WTC11 (cell line): ENCODE measurements at regions not wholly inside any gene's neighbourhood (a gene's known extent, or its start where the extent isn't known, plus 50 kb on each side); places are given as distances from the start of the nearest gene placed in this dataset.

Experiments used
- ATAC-seq: fragments of 200-7000 bp; cut with Tn5 transposase; 2 replicates; pipeline ENCODE4 v1.10.0; 2021; ENCODE audit warnings: mild to moderate bottlenecking, moderate library complexity
- CTCF ChIA-PET: fragments of 300-600 bp; sonication (Branson Sonifier 250); formaldehyde crosslinking; loops from one replicate; lab custom pipeline; 2021; ENCODE audit warnings: antibody characterized with exemption; lab: Charles Lee
- POLR2A ChIA-PET: fragments of 350-600 bp; sonication (Branson Sonifier 250); formaldehyde crosslinking; loops from one replicate; lab custom pipeline; 2021; ENCODE audit warnings: antibody characterized with exemption; lab: Charles Lee
- DNase-seq: peaks from one replicate; pipeline ENCODE4 v3.0.0; 2021; ENCODE audit warnings: low spot score
- H3K27ac Mint-ChIP-seq: 2 replicates; pipeline ENCODE4 v1.8.0; 2021; ENCODE audit warnings: mixed read lengths
- H3K27me3 Mint-ChIP-seq: 2 replicates; pipeline ENCODE4 v1.8.0; 2021; ENCODE audit warnings: low read depth, mild to moderate bottlenecking, moderate library complexity, mixed read lengths
- H3K36me3 Mint-ChIP-seq: 2 replicates; pipeline ENCODE4 v1.8.0; 2021; ENCODE audit warnings: mixed read lengths
- H3K4me1 Mint-ChIP-seq: 2 replicates; pipeline ENCODE4 v1.8.0; 2022; ENCODE audit warnings: mixed read lengths
- H3K4me3 Mint-ChIP-seq: 2 replicates; pipeline ENCODE4 v1.8.0; 2021; ENCODE audit warnings: mild to moderate bottlenecking, moderate library complexity, mixed read lengths
- H3K9me3 Mint-ChIP-seq: 2 replicates; pipeline ENCODE4 v1.8.0; 2021; ENCODE audit warnings: mixed read lengths
- ARID4B ChIP-seq: sonication (generic); formaldehyde crosslinking; IDR thresholded peaks from 2 replicates; pipeline ENCODE4 v1.8.0; 2023; ENCODE audit warnings: missing genetic modification reagents, mild to moderate bottlenecking, borderline replicate concordance
- CBFB ChIP-seq: sonication (generic); formaldehyde crosslinking; IDR thresholded peaks from 2 replicates; pipeline ENCODE4 v1.8.1; 2022; ENCODE audit warnings: mild to moderate bottlenecking, low read depth, missing genetic modification reagents
- CREB1 ChIP-seq: sonication (generic); formaldehyde crosslinking; IDR thresholded peaks from 2 replicates; pipeline ENCODE4 v1.8.0; 2023; ENCODE audit warnings: mild to moderate bottlenecking, missing genetic modification reagents
- CTCF ChIP-seq: fragments of 200-600 bp; IDR thresholded peaks from 2 replicates; pipeline ENCODE4 v1.8.0; 2022; ENCODE audit warnings: antibody characterized with exemption
- ERG ChIP-seq: fragments of 250-450 bp; sonication (Bioruptor Pico); IDR thresholded peaks from 2 replicates; pipeline ENCODE4 v1.8.0; 2021; ENCODE audit warnings: mild to moderate bottlenecking
- ETV6 ChIP-seq: sonication (generic); formaldehyde crosslinking; IDR thresholded peaks from 2 replicates; pipeline ENCODE4 v1.8.1; 2022; ENCODE audit warnings: mild to moderate bottlenecking, missing genetic modification reagents
- FOXJ3 ChIP-seq: sonication (generic); formaldehyde crosslinking; IDR thresholded peaks from 2 replicates; pipeline ENCODE4 v1.9.0; 2021; ENCODE audit warnings: missing genetic modification reagents, mild to moderate bottlenecking, borderline replicate concordance
- GTF2I ChIP-seq: fragments of 250-450 bp; sonication (Bioruptor Pico); conservative IDR thresholded peaks from 2 replicates; pipeline ENCODE4 v1.4.0; 2021; ENCODE audit warnings: mild to moderate bottlenecking
- IRF2 ChIP-seq: sonication (generic); formaldehyde crosslinking; IDR thresholded peaks from 2 replicates; pipeline ENCODE4 v1.8.0; 2022; ENCODE audit warnings: low read depth, missing genetic modification reagents, borderline replicate concordance
- NFYB ChIP-seq: sonication (generic); formaldehyde crosslinking; conservative IDR thresholded peaks from 2 replicates; pipeline ENCODE4 v1.8.0; 2022; ENCODE audit warnings: low read depth, missing genetic modification reagents
- OVOL2 ChIP-seq: fragments of 250-450 bp; sonication (Bioruptor Pico); IDR thresholded peaks from 2 replicates; pipeline ENCODE4 v1.9.0; 2021; ENCODE audit warnings: mild to moderate bottlenecking, borderline replicate concordance
- SMAD3 ChIP-seq: sonication (generic); formaldehyde crosslinking; IDR thresholded peaks from 2 replicates; pipeline ENCODE4 v1.8.0; 2022; ENCODE audit warnings: missing genetic modification reagents, mild to moderate bottlenecking, borderline replicate concordance
- TP53 ChIP-seq: sonication (generic); formaldehyde crosslinking; IDR thresholded peaks from 2 replicates; pipeline ENCODE4 v1.8.1; 2023; ENCODE audit warnings: mild to moderate bottlenecking, missing genetic modification reagents
- ZNF121 ChIP-seq: sonication (generic); formaldehyde crosslinking; IDR thresholded peaks from 2 replicates; pipeline ENCODE4 v1.8.0; 2023; ENCODE audit warnings: missing genetic modification reagents
- ZNF138 ChIP-seq: sonication (generic); formaldehyde crosslinking; conservative IDR thresholded peaks from 2 replicates; pipeline ENCODE4 v1.8.1; 2022; ENCODE audit warnings: mild to moderate bottlenecking, moderate library complexity, missing genetic modification reagents
- ZNF263 ChIP-seq: sonication (generic); formaldehyde crosslinking; IDR thresholded peaks from 2 replicates; pipeline ENCODE4 v1.8.1; 2022; ENCODE audit warnings: low read depth, mild to moderate bottlenecking, moderate library complexity, missing genetic modification reagents
- ZNF425 ChIP-seq: fragments of 250-450 bp; sonication (Bioruptor Pico); conservative IDR thresholded peaks from 2 replicates; pipeline ENCODE4 v1.9.0; 2021; ENCODE audit warnings: mild to moderate bottlenecking

- peak; percentile 97 for DNase-seq
- H3K9me3 Mint-ChIP-seq = peaks cover 7% of the 10 kb centered on the region; the same call in 1 of the 2 replicates
- H3K27ac Mint-ChIP-seq = no peak overlapping the region
- no peak for TF ChIP-seq ERG (CRISPR knock-in tag)
- TF ChIP-seq CREB1 (CRISPR knock-in tag) = no peak
- no peak for TF ChIP-seq ZNF263 (CRISPR knock-in tag)
- peak; percentile 93 for TF ChIP-seq CTCF
- no peak for TF ChIP-seq IRF2
- TF ChIP-seq TP53 (CRISPR knock-in tag) = no peak
- no peak for TF ChIP-seq GTF2I
- no peak for TF ChIP-seq ARID4B (CRISPR knock-in tag)
- TF ChIP-seq, all 79 proteins: peak for 1
- no peak overlapping the region for H3K4me3 Mint-ChIP-seq
- ChIA-PET CTCF (interaction anchor here (0.5 to 1.9 kb wide), 51 partner anchors 8 to 1482 kb away, joined by 3 to 26 read pairs (median 4); no protein-coding TSS in a partner anchor), POLR2A (no interaction called here)
- ATAC-seq = peak; percentile 75
- H3K27me3 Mint-ChIP-seq = no peaks in the 10 kb centered on the region
- peaks cover 27% of the 10 kb centered on the region for H3K4me1 Mint-ChIP-seq
- no peaks in the 10 kb centered on the region for H3K36me3 Mint-ChIP-seq
Measured at GRCh38 chr9:36728651-36729520, 156.2 kb downstream of the MELK start.

- POLR2A ChIA-PET = no interaction called here
- no peak for DNase-seq
- no peaks in the 10 kb centered on the region for H3K27me3 Mint-ChIP-seq
- TF ChIP-seq ZNF138 (CRISPR knock-in tag) = no peak
- TF ChIP-seq GTF2I = no peak
- TF ChIP-seq ZNF121 = no peak
- TF ChIP-seq ETV6 = no peak
- no peak for TF ChIP-seq FOXJ3 (CRISPR knock-in tag)
- no peak for TF ChIP-seq OVOL2
- no peak for TF ChIP-seq CBFB (CRISPR knock-in tag)
- no peak for TF ChIP-seq SMAD3
- no peak for TF ChIP-seq ZNF425
- no peak for TF ChIP-seq NFYB
- no peak for TF ChIP-seq CTCF
- TF ChIP-seq, all 79 proteins: peak for 0
- no peak for ATAC-seq
- Mint-ChIP-seq H3K4me3 (no peak overlapping the region), H3K4me1 (peaks cover 27% of the 10 kb centered on the region), H3K27ac (no peak overlapping the region), H3K36me3 (no peaks in the 10 kb centered on the region), H3K9me3 (peaks cover 2% of the 10 kb centered on the region; the same call in 1 of the 2 replicates)
- CTCF ChIA-PET = interaction anchor here (0.6 to 1.9 kb wide), 2 partner anchors 9 to 1113 kb away, joined by 3 to 11 read pairs; no protein-coding TSS in a partner anchor
Measured at GRCh38 chr9:36729906-36730305, 157.2 kb downstream of the MELK start.
